HepG2 (cell line): ENCODE measurements at regions not wholly inside any gene's neighbourhood (a gene's known extent, or its start where the extent isn't known, plus 50 kb on each side); places are given as distances from the start of the nearest gene placed in this dataset.

Source experiments
- ATAC-seq: fragments of 200-7000 bp; cut with Tn5 transposase; 3 replicates; pipeline ENCODE4 v1.9.1; 2020; ENCODE audit warnings: mild to moderate bottlenecking, moderate library complexity
- BruUV-seq: library from RNA; stranded (reverse); fragments of 400-500 nt; replicated peaks from 2 replicates; lab custom pipeline; 2021; lab: Mats Ljungman, UMichigan
- CTCF ChIA-PET: fragments of 300-600 bp; formaldehyde crosslinking; extraction: SDS; loops from one replicate; lab custom pipeline; 2021; ENCODE audit warnings: low total read pairs, inconsistent platforms, low intra/inter-chr PET ratio; lab: Yijun Ruan, JAX
- POLR2A ChIA-PET: fragments of 350-600 bp; sonication (Branson Sonifier 250); formaldehyde crosslinking; loops from one replicate; lab custom pipeline; 2020; ENCODE audit warnings: antibody characterized with exemption, inconsistent platforms; lab: Yijun Ruan, JAX
- DNase-seq: peaks from one replicate; pipeline ENCODE4 v3.0.0-alpha.2; 2015; ENCODE audit warnings: low spot score
- FAIRE-seq: peaks from 3 replicates; lab custom pipeline; 2011; peaks lifted over from hg19 to GRCh38; lab: Jason Lieb, UNC
- H2AFZ ChIP-seq: one replicate; pipeline ENCODE4 v1.6.1; 2011; ENCODE audit warnings: low read length, inconsistent platforms
- H3K27ac ChIP-seq: fragments of 300-600 bp; 3 replicates; pipeline ENCODE4 v1.8.0; 2011; ENCODE audit warnings: mixed run types, mild to moderate bottlenecking, mixed read lengths, low read length, inconsistent platforms; ENCODE audit not compliant: insufficient read depth; ENCODE audit errors: extremely low read length
- H3K27me3 ChIP-seq, 2 experiments: fragments of 200-600 bp in 1 of 2; 2 replicates in 1 of 2; 3 replicates in 1 of 2; pipeline versions ENCODE4 v1.6.0 to v1.8.0; 2011; ENCODE audit warnings: low read length in 2 of 2, mild to moderate bottlenecking in 2 of 2, moderate library complexity in 2 of 2, inconsistent platforms in 1 of 2; ENCODE audit not compliant: insufficient read depth in 2 of 2, control insufficient read depth in 1 of 2
- H3K36me3 ChIP-seq, 2 experiments: fragments of 200-600 bp in 1 of 2; replicated peaks in 1 of 2; 2 replicates in 1 of 2; 3 replicates in 1 of 2; pipeline versions ENCODE4 v1.5.1 to v1.8.0; 2011; ENCODE audit warnings: low read length in 2 of 2, inconsistent platforms in 1 of 2; ENCODE audit not compliant: insufficient read depth in 2 of 2, control insufficient read depth in 1 of 2
- H3K4me1 ChIP-seq: 2 replicates; pipeline ENCODE4 v1.5.1; 2012; ENCODE audit warnings: low read length, inconsistent platforms; ENCODE audit not compliant: insufficient read depth
- H3K4me2 ChIP-seq: 2 replicates; pipeline ENCODE4 v1.6.0; 2011; ENCODE audit warnings: low read depth, low read length, inconsistent platforms
- H3K4me3 ChIP-seq, 3 experiments: fragments of 200-600 bp in 1 of 3; sonication (generic), shearing (Covaris generic) in 1 of 3; replicated peaks in 1 of 3; 2 replicates each; pipeline ENCODE4 v1.5.1; 2011 to 2016; ENCODE audit warnings: low read length in 3 of 3, inconsistent platforms in 2 of 3, low read depth in 2 of 3, mild to moderate bottlenecking in 2 of 3, control low read depth in 1 of 3, mixed read lengths in 1 of 3; ENCODE audit not compliant: insufficient read depth in 1 of 3
- H3K79me2 ChIP-seq: one replicate; pipeline ENCODE4 v1.6.1; 2011; ENCODE audit warnings: low read length, inconsistent platforms; ENCODE audit not compliant: insufficient read depth
- H3K9ac ChIP-seq: 2 replicates; pipeline ENCODE4 v1.6.0; 2011; ENCODE audit warnings: mild to moderate bottlenecking, low read depth, low read length, inconsistent platforms; ENCODE audit not compliant: insufficient read depth
- H3K9me3 ChIP-seq: 2 replicates; pipeline ENCODE4 v1.5.1; 2012; ENCODE audit warnings: mild to moderate bottlenecking, low read length
- H4K20me1 ChIP-seq: 2 replicates; pipeline ENCODE4 v1.6.0; 2011; ENCODE audit warnings: inconsistent platforms, mild to moderate bottlenecking, low read length, moderate library complexity; ENCODE audit not compliant: insufficient read depth
- KAT2B ChIP-seq: fragments of 150-350 bp; IDR thresholded peaks from 2 replicates; pipeline ENCODE4 v1.6.1; 2014; ENCODE audit warnings: low read depth, low read length, borderline replicate concordance
- MLLT10 ChIP-seq: sonication (generic); formaldehyde crosslinking; IDR thresholded peaks from 2 replicates; pipeline ENCODE4 v1.4.0; 2020; ENCODE audit warnings: missing genetic modification reagents
- MTA1 ChIP-seq: sonication (generic); formaldehyde crosslinking; IDR thresholded peaks from 2 replicates; pipeline ENCODE4 v1.4.0; 2020; ENCODE audit warnings: missing genetic modification reagents, mild to moderate bottlenecking, borderline replicate concordance
- MTA3 ChIP-seq: sonication (generic); formaldehyde crosslinking; IDR thresholded peaks from 2 replicates; pipeline ENCODE4 v1.4.0; 2020; ENCODE audit warnings: missing genetic modification reagents
- NCOA5 ChIP-seq: sonication (generic); formaldehyde crosslinking; IDR thresholded peaks from 2 replicates; pipeline ENCODE4 v1.4.0; 2020; ENCODE audit warnings: missing genetic modification reagents
- NFKBIZ ChIP-seq: IDR thresholded peaks from 2 replicates; pipeline ENCODE4 v1.6.1; 2018; ENCODE audit warnings: missing genetic modification reagents, missing compliant biosample characterization
- PBX2 ChIP-seq: IDR thresholded peaks from 2 replicates; pipeline ENCODE4 v1.6.1; 2016; ENCODE audit warnings: control low read depth
- RAD51 ChIP-seq: fragments of 450-650 bp; IDR thresholded peaks from 2 replicates; pipeline ENCODE4 v1.6.1; 2016; ENCODE audit warnings: borderline replicate concordance
- SIN3A ChIP-seq: IDR thresholded peaks from 2 replicates; pipeline ENCODE4 v1.6.1; 2011; ENCODE audit warnings: low read depth, mild to moderate bottlenecking, control low read depth, low read length, borderline replicate concordance
- SP2 ChIP-seq: sonication (generic); formaldehyde crosslinking; IDR thresholded peaks from 2 replicates; pipeline ENCODE4 v1.5.1; 2020; ENCODE audit warnings: mild to moderate bottlenecking, missing genetic modification reagents
- TBX3 ChIP-seq: fragments of 450-650 bp; IDR thresholded peaks from 2 replicates; pipeline ENCODE4 v1.6.1; 2017; ENCODE audit warnings: antibody characterized with exemption, mild to moderate bottlenecking, inconsistent platforms, borderline replicate concordance
- TRIM22 ChIP-seq: fragments of 450-650 bp; IDR thresholded peaks from 2 replicates; pipeline ENCODE4 v1.6.1; 2017
- ZBTB39 ChIP-seq: sonication (generic); formaldehyde crosslinking; IDR thresholded peaks from 2 replicates; pipeline ENCODE4 v1.5.0; 2020; ENCODE audit warnings: missing genetic modification reagents
- ZNF513 ChIP-seq: sonication (generic); formaldehyde crosslinking; conservative IDR thresholded peaks from 2 replicates; pipeline ENCODE4 v1.5.0; 2020; ENCODE audit warnings: missing genetic modification reagents
- ZNF740 ChIP-seq: sonication (generic); formaldehyde crosslinking; IDR thresholded peaks from 2 replicates; pipeline ENCODE4 v1.4.0; 2020; ENCODE audit warnings: missing genetic modification reagents
- ZNF766 ChIP-seq: sonication (generic); formaldehyde crosslinking; IDR thresholded peaks from 2 replicates; pipeline ENCODE4 v1.5.0; 2020; ENCODE audit warnings: missing genetic modification reagents, borderline replicate concordance
- WGBS: methylation state at CpG from one replicate; pipeline ENCODE4 v1.1.6; 2017; ENCODE audit warnings: low lambda C conversion rate; 5-methylcytosine and 5-hydroxymethylcytosine counted together
- in situ Hi-C: cut with HindIII; loops from 2 replicates; pipeline ENCODE4 v1.10.0; 2017; ENCODE audit warnings: low pct_unique_long_range_greater_than_20kb; ENCODE audit not compliant: extremely low pct_ligation_motif_present
- intact Hi-C: fragments of 100-400 bp; cut with micrococcal nuclease; formaldehyde crosslinking; loops from one replicate; pipeline ENCODE4 v1.10.0; 2022; ENCODE audit not compliant: unreplicated experiment

GRCh38 chr7:85074-85882, 107.1 kb upstream of the FAM20C start (continued):
- no peak for TF ChIP-seq NFKBIZ (CRISPR knock-in tag)
- TF ChIP-seq TRIM22: 0 out of 2 replicates have a peak, but pooled peaks have one; percentile 11
- no peak for TF ChIP-seq TBX3

- peaks cover 2 to 69% of the 10 kb centered on the region in 2 experiments; a peak in 3 of 5 replicates for H3K27me3 ChIP-seq
- FAIRE-seq (no peak), DNase-seq (no peak), ATAC-seq (no peak)
- POLR2A ChIA-PET: no interaction called here
- CTCF ChIA-PET: no interaction called here
- no peak overlapping the region for H3K4me2 ChIP-seq
- H3K4me1 ChIP-seq: no peaks in the 10 kb centered on the region
- intact Hi-C loops (no loop called here), in situ Hi-C loops (no loop called here)
- 5% methylated on average over 6 of the region's 11 CpGs for WGBS
- H3K4me3 ChIP-seq: no peak overlapping the region
- no peak overlapping the region for H2AFZ ChIP-seq
- no peaks in the 10 kb centered on the region for H3K79me2 ChIP-seq
- H3K27ac ChIP-seq: no peak overlapping the region
- no peak overlapping the region for H3K9ac ChIP-seq
- peaks cover 2% of the 10 kb centered on the region; the same call in 1 of the 2 replicates for H4K20me1 ChIP-seq
- H3K9me3 ChIP-seq: no peaks in the 10 kb centered on the region
- no TSS peak for BruUV-seq
- no peaks in the 10 kb centered on the region for H3K36me3 ChIP-seq
- TF ChIP-seq ZNF766 (CRISPR knock-in tag) (no peak), NCOA5 (CRISPR knock-in tag) (no peak), MLLT10 (CRISPR knock-in tag) (no peak), ZBTB39 (CRISPR knock-in tag) (no peak), MTA3 (CRISPR knock-in tag) (no peak), SIN3A (no peak), ZNF740 (no peak), PBX2 (CRISPR knock-in tag) (no peak), MTA1 (CRISPR knock-in tag) (no peak), KAT2B (no peak), ZNF513 (no peak), SP2 (no peak), RAD51 (no peak)
Measured at GRCh38 chr7:85883-86515, 106.4 kb upstream of the FAM20C start.
